GM12878 (cell line): ENCODE measurements at regions not wholly inside any gene's neighbourhood (a gene's known extent, or its start where the extent isn't known, plus 50 kb on each side); places are given as distances from the start of the nearest gene placed in this dataset.

Source experiments
- ATAC-seq: fragments of 200-7000 bp; cut with Tn5 transposase; 3 replicates; pipeline ENCODE4 v1.9.1; 2020; ENCODE audit warnings: mild to moderate bottlenecking, moderate library complexity
- BruUV-seq: library from RNA; stranded (reverse); fragments of 400-500 nt; replicated peaks from 2 replicates; lab custom pipeline; 2021; lab: Mats Ljungman, UMichigan
- CTCF ChIA-PET: fragments of 300-600 bp; sonication (Branson Sonifier 250); formaldehyde crosslinking; extraction: SDS; loops from one replicate; lab custom pipeline; 2021; ENCODE audit warnings: inconsistent platforms; lab: Yijun Ruan, JAX
- POLR2A ChIA-PET: fragments of 350-600 bp; formaldehyde crosslinking; extraction: SDS; loops from one replicate; lab custom pipeline; 2021; ENCODE audit warnings: inconsistent platforms; lab: Charles Lee
- RAD21 ChIA-PET: fragments of 300-600 bp; sonication (Branson Sonifier 250); formaldehyde crosslinking; loops from one replicate; lab custom pipeline; 2023; ENCODE audit warnings: antibody characterized with exemption; ENCODE audit not compliant: unreplicated experiment; lab: Charles Lee
- SMC1A ChIA-PET: fragments of 300-600 bp; sonication (Branson Sonifier 250); formaldehyde crosslinking; loops from one replicate; lab custom pipeline; 2023; ENCODE audit not compliant: unreplicated experiment, uncharacterized antibody; lab: Charles Lee
- DNase-seq: peaks from one replicate; pipeline ENCODE4 v3.0.0-alpha.2; 2011; ENCODE audit warnings: low read depth, low spot score
- FAIRE-seq: peaks from 3 replicates; lab custom pipeline; 2011; peaks lifted over from hg19 to GRCh38; lab: Jason Lieb, UNC
- H2AFZ ChIP-seq: 2 replicates; pipeline ENCODE4 v1.6.0; 2011; ENCODE audit warnings: low read depth, low read length, control low read depth; ENCODE audit not compliant: control insufficient read depth
- H3K27ac ChIP-seq: 2 replicates; pipeline ENCODE4 v1.5.1; 2011; ENCODE audit warnings: control low read depth; ENCODE audit not compliant: control insufficient read depth, insufficient read depth
- H3K27me3 ChIP-seq, 2 experiments: replicated peaks in 1 of 2; 2 replicates each; pipeline versions ENCODE4 v1.6.0 to v1.6.1; 2011; ENCODE audit warnings: low read length in 1 of 2; ENCODE audit not compliant: control insufficient read depth in 2 of 2, insufficient read depth in 2 of 2
- H3K36me3 ChIP-seq, 2 experiments: 2 replicates each; pipeline ENCODE4 v1.5.1; 2011; ENCODE audit warnings: low read length in 1 of 2; ENCODE audit not compliant: control insufficient read depth in 2 of 2, insufficient read depth in 2 of 2
- H3K4me1 ChIP-seq: 2 replicates; pipeline ENCODE4 v1.6.1; 2011; ENCODE audit warnings: mild to moderate bottlenecking, low read length, moderate library complexity, mixed read lengths; ENCODE audit not compliant: control insufficient read depth, insufficient read depth
- H3K4me2 ChIP-seq: 2 replicates; pipeline ENCODE4 v1.6.0; 2011; ENCODE audit warnings: control low read depth; ENCODE audit not compliant: control insufficient read depth, insufficient read depth
- H3K4me3 ChIP-seq: fragments of 200-600 bp; sonication (generic); 2 replicates; pipeline ENCODE4 v1.5.1; 2016
- H3K79me2 ChIP-seq: 2 replicates; pipeline ENCODE4 v1.6.0; 2011; ENCODE audit warnings: low read length; ENCODE audit not compliant: control insufficient read depth, insufficient read depth
- H3K9ac ChIP-seq: 2 replicates; pipeline ENCODE4 v1.8.0; 2011; ENCODE audit warnings: low read length, control low read depth, mixed read lengths; ENCODE audit not compliant: control insufficient read depth, insufficient read depth
- H3K9me3 ChIP-seq: replicated peaks from 3 replicates; pipeline ENCODE4 v1.5.1; 2011; ENCODE audit warnings: mild to moderate bottlenecking, low read length; ENCODE audit not compliant: control insufficient read depth, insufficient read depth
- H4K20me1 ChIP-seq: 2 replicates; pipeline ENCODE4 v1.6.0; 2011; ENCODE audit not compliant: control insufficient read depth, insufficient read depth
- BRCA1 ChIP-seq: IDR thresholded peaks from 2 replicates; pipeline ENCODE4 v1.6.1; 2011; ENCODE audit warnings: low read depth, low read length, improper control_type of control experiment
- ELK1 ChIP-seq: IDR thresholded peaks from 2 replicates; pipeline ENCODE4 v1.6.1; 2012; ENCODE audit warnings: low read depth, low read length, improper control_type of control experiment
- ETV6 ChIP-seq, 2 experiments: fragments of 450-650 bp in 1 of 2; IDR thresholded peaks in 1 of 2; conservative IDR thresholded peaks in 1 of 2; 2 replicates each; pipeline ENCODE4 v1.6.1; 2014; ENCODE audit warnings: antibody characterized with exemption in 1 of 2, borderline replicate concordance in 1 of 2, low read depth in 1 of 2, mild to moderate bottlenecking in 1 of 2, moderate library complexity in 1 of 2
- HSF1 ChIP-seq: fragments of 150-350 bp; IDR thresholded peaks from 2 replicates; pipeline ENCODE4 v1.6.1; 2014; ENCODE audit warnings: mild to moderate bottlenecking, low read depth, low read length
- PML ChIP-seq: IDR thresholded peaks from 2 replicates; pipeline ENCODE4 v1.6.1; 2012; ENCODE audit warnings: low read length, inconsistent platforms
- SKIL ChIP-seq: fragments of 450-650 bp; IDR thresholded peaks from 2 replicates; pipeline ENCODE4 v1.6.1; 2017; ENCODE audit warnings: mild to moderate bottlenecking, low read depth, inconsistent platforms; ENCODE audit not compliant: poor library complexity, severe bottlenecking
- SMAD5 ChIP-seq: IDR thresholded peaks from 2 replicates; pipeline ENCODE4 v1.6.1; 2016; ENCODE audit warnings: antibody characterized with exemption, low read depth
- ZNF274 ChIP-seq: IDR thresholded peaks from one replicate; pipeline ENCODE4 v1.8.0; 2011; ENCODE audit not compliant: insufficient read length, insufficient read depth
- WGBS: methylation state at CpG from one replicate; pipeline ENCODE4 v1.1.6; 2016; ENCODE audit warnings: low lambda C conversion rate; ENCODE audit not compliant: insufficient replicate concordance, insufficient coverage; ENCODE audit errors: missing lambda C conversion rate; 5-methylcytosine and 5-hydroxymethylcytosine counted together
- in situ Hi-C: fragments of 300-500 bp; cut with MboI; formaldehyde crosslinking; loops from 9 replicates; pipeline ENCODE4 v1.14.3; 2018; ENCODE audit warnings: mixed read lengths
- intact Hi-C: fragments of 100-400 bp; cut with micrococcal nuclease; formaldehyde crosslinking; loops from one replicate; pipeline ENCODE4 v1.14.2; 2022; ENCODE audit not compliant: unreplicated experiment

- Histone ChIP-seq H3K27me3 (no peaks in the 10 kb centered on the region), H4K20me1 (no peaks in the 10 kb centered on the region), H3K9ac (no peak overlapping the region), H2AFZ (no peak overlapping the region), H3K27ac (no peak overlapping the region), H3K36me3 (no peaks in the 10 kb centered on the region), H3K9me3 (no peaks in the 10 kb centered on the region), H3K4me3 (no peak overlapping the region), H3K4me2 (no peak overlapping the region), H3K79me2 (no peaks in the 10 kb centered on the region), H3K4me1 (no peaks in the 10 kb centered on the region)
- CTCF ChIA-PET: no interaction called here
- DNase-seq (no peak), FAIRE-seq (no peak), ATAC-seq (no peak)
- POLR2A ChIA-PET: no interaction called here
- SMC1A ChIA-PET: no interaction called here
- TF ChIP-seq ZNF274 (no peak), SKIL (no peak), SMAD5 (no peak), HSF1 (no peak), BRCA1 (no peak), ETV6 (conservative IDR thresholded peaks at IDR 0.05 in 1 of 2, IDR thresholded peaks at IDR 0.05 in 1 of 2; ENCODE audit: borderline replicate concordance in 1 of 2, low read depth in 1 of 2) (no peak), ELK1 (no peak), PML (no peak)
- WGBS: 20% methylated on average over 10 of the region's 10 CpGs
- intact Hi-C loops (no loop called here), in situ Hi-C loops (no loop called here)
- no TSS peak for BruUV-seq
- RAD21 ChIA-PET: no interaction called here
Measured at GRCh38 chr7:68511281-68511680, 1087.0 kb upstream of the AUTS2 start.
